GM11168 (cell line): ENCODE measurements at regions not wholly inside any gene's neighbourhood (a gene's known extent, or its start where the extent isn't known, plus 50 kb on each side); places are given as distances from the start of the nearest gene placed in this dataset.
"Not testable (repeated sequence)": the region's sequence is repeated elsewhere in the genome, so short reads cannot be mapped to it uniquely, and the experiment has no call there.

ENCODE experiments used
- in situ Hi-C: fragments of 300-500 bp; cut with MboI; formaldehyde crosslinking; loops from one replicate; pipeline ENCODE4 v1.12.0; 2022; ENCODE audit warnings: low sequenced_read_pairs; ENCODE audit not compliant: unreplicated experiment

DNA sequence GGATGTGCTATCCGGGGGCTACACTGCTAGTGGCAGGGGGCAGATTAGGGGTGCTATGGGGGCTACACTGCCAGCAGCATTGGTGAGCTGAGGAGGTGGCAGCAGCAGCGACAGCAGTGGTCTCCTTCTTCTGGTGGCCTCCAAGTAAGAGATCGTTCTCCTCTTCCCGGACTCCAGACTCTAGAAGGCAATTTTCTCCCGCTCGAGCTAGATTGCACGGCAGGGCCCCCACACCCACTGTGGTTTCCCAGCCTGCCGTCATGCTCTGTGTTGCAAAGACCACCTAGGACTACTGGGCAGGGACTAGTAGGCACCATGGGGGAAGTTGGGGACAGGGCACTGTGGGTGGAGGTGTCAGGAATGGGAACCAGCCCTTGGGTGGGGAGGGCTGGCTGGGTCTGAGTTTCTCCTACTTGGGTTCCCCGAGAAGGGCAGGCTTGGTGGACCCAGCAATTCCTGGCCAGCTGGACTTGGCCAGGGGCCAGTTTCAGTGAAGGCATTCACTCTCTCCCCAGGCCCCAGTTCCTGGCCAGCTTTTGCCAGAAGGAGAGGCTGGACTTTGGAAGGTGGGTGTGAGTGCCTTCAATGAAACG lies 203.4 kb upstream of the WSB1 start:
- in situ Hi-C loops: not testable (repeated sequence)

DNA sequence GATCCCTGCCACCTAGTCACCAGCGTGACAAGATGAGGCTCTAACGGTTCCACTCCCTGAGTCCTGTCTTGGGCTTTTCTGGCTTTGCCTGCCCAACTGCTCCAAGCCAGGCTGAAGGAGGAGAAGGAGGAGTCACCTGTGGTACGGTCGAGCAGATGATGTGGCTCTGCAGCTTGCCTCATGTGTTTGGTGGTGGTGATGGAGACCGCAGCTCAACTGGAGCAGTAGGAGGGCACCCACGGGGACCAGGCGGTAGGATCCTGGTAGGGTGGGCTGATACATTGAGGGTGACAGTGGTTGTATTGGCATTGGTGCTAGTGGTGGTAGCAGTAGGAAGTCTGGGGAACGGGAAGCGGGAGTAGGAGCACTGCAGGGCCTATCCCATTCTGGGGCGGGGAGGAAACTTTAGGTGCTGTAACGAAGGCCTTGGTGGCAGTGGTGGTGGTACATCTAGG lies 202.8 kb upstream of the WSB1 start:
- in situ Hi-C loops: no loop called here

DNA sequence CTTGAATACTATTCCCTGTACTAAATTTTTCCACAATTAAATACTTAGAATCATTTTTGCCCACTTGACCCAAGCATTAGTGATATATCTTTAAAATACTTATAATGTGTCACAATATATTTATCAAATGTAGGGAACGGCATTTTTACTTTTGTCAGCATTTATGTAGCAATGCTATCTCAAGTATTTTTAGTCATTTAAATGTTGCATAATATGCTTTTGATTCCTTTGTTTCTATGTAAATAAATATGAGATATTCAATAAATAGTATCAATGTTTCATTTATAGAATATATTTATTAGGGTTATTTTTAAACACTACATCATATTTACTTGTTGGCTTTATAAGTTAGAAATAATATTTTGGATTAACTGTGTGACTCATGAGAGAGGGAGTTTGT lies 199.7 kb upstream of the WSB1 start:
- in situ Hi-C loops: not testable (repeated sequence)

DNA sequence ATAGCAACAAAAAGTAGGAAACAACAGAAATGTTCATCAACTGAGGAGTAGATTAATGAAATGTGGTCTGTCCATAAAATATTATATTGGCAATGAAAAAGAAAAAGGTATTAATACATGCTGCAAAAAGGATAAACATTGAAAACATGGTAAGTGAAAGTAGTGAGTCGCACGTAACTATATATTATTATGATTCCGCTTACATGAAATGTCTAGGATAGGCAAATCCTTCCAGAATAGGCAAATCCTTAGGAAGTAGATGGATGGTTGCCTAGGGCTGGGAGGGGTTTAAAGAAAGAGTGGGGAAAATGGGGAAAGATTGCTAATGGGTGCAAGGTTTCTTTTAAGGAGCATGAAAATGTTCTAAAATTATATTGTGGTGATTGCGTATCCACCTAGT lies 198.1 kb upstream of the WSB1 start:
- in situ Hi-C loops: not testable (repeated sequence)

DNA sequence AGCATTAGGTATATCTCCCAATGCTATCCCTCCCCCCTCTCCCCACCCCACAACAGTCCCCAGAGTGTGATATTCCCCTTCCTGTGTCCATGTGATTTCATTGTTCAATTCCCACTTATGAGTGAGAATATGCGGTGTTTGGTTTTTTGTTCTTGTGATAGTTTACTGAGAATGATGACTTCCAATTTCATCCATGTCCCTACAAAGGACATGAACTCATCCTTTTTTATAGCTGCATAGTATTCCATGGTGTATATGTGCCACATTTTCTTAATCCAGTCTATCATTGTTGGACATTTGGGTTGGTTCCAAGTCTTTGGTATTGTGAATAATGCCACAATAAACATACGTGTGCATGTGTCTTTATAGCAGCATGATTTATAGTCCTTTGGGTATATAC lies 194.6 kb upstream of the WSB1 start:
- in situ Hi-C loops: not testable (repeated sequence)

DNA sequence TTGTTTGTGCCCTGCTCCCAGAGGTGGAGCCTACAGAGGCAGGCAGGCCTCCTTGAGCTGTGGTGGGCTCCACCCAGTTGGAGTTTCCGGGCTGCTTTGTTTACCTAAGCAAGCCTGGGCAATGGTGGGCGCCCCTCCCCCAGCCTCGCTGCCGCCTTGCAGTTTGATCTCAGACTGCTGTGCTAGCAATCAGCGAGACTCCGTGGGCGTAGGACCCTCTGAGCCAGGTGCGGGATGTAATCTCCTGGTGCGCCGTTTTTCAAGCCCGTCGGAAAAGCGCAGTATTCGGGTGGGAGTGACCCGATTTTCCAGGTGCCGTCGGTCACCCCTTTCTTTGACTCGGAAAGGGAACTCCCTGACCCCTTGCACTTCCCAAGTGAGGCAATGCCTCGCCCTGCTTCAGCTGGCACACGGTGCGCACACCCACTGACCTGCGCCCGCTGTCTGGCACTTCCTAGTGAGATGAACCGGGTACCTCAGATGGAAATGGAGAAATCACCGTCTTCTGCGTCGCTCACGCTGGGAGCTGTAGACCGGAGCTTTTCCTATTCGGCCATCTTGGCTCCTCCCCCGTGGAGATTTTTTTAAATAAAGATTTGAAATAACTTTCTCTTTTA lies 189.2 kb upstream of the WSB1 start:
- in situ Hi-C loops: not testable (repeated sequence)

DNA sequence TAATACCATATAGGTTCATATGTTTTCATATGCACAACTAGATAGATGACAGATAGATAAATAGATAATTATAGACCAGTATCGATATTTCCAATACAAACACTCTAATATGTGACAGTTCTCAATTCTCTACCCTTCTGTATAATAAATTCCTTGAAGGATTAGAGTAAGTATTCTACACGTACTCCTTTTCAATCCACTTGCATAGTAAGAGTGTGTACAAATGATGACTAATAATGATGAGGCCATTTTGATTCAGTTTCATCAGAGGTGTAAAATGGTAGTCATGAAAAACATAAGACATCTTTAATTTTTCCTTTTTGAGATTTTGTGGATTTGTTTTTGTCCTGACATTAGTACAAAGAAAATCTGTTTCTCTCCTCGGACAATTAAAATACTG lies 188.3 kb upstream of the WSB1 start:
- in situ Hi-C loops: no loop called here

DNA sequence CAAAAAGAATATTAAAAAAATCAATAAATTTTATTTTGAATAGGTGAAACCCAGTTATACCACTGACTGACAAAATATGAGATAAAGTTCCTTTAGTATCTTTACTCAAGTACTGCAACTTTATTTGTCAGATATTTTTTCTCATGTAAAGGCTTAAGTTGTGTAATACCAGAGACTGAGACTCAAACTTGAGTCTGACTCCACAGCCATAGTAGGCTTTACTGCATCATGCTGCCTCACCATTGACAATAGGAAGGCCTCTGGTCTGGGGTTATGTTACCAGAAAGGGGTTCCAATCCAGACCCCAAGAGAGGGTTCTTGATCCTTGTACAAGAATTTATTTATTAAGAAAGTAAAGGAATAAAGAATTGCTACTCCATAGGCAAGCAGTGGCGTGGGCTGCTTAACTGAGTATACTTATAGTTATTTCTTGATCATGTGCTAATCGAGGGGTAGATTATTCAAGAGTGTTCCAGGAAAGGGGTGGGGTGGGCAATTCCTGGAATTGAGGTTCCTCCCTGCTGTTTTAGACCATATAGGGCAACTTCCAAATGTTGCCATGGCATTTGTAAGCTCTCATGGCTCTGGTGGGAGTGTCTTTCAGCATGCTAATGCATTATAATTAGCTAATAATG lies 187.4 kb upstream of the WSB1 start:
- in situ Hi-C loops: no loop called here

DNA sequence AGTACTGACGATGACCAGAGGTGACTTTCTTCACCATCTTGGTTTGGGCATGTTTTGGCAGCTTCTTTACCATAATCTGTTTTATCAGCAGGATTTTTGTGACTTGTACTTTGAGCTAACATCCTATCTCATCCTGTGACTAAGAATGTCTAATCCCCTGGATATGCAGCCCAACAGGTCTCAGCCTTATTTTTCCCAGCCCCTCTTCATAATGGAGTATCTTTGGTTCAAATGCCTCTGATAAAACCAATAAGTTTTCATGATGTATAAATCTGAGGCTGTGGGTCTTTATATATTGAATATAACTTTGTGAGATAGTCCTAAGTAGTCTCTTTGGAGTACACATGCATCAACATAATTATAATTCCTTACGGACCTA lies 186.9 kb upstream of the WSB1 start:
- in situ Hi-C loops: no loop called here

DNA sequence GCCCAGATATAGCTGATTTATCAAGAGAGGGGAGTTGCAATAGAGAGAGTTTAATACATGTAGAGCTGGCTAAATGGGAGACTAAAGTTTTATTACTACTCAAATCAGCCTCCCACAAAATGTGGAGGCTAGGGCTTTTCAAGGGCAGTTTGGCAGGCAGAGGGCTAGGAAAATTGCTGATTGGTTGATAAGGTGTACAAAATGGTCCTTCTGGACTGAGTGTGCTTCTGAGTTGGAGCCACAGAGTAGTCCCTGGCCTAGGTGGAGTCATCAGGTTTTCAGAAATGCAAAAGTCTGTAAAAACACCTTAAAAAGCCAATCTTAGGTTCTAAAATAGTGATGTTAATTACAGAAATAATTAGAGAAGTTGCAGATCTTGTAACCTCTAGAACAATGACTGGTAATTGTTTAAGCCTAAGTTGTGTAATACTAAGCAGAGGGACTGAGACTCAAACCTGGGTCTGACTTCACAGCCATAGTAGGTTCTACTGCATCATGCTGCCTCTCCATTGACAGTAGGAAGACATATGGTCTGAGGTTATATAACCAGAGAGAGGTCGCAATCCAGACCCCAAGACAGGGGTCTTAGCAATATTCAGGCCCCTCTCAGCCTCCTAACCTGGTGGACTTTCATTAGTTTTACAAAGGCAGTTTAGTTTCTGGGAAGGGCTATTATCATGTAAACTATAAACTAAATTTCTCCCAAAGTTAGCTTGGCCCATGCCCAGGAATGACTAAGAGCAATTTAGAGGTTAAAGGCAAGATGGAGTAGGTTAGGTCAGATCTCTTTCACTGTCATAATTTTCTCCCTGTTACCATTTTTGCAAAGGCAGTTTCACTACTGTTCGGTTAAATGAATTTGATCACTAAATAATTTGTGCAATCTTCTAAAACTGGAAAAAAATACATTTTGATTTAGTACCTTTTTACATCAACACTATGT lies 186.3 kb upstream of the WSB1 start:
- in situ Hi-C loops: not testable (repeated sequence)

DNA sequence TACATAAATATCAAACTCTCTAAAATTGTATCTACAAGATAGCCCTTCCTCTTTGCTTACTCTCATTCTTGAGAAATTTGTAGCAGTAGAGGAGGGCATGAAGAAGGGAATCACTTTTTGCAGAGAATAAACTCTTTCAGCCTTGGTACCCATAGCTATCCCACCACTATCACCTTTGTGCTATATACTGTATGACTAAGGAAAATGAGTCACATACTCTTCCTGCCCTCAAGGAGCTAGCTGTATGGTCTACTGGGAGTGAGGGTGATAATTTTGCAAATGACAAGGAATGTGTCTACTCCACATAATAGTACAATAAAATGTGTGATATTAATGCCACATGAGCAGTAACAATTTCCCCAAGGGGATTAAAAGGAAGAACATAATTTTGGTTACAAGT lies 184.6 kb upstream of the WSB1 start:
- in situ Hi-C loops: no loop called here

DNA sequence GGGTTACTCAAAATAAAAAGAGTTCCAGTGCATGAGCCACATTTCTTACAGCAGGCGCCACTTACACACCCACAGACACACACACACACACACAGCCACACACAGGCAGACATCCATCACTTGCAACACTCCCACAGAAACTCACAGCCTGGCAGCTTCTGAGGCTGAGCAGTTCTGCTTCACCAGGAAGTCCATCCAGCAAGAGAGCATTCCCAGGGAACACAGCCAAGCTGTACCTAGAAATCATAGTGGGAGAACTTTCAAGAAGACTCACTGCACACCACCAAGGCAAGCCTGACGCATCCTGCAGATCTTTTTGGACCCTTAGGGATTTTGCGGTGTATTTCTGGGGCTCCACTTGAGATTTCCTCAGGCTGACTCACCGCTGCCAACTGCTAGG lies 140.9 kb upstream of the WSB1 start:
- in situ Hi-C loops: no loop called here

DNA sequence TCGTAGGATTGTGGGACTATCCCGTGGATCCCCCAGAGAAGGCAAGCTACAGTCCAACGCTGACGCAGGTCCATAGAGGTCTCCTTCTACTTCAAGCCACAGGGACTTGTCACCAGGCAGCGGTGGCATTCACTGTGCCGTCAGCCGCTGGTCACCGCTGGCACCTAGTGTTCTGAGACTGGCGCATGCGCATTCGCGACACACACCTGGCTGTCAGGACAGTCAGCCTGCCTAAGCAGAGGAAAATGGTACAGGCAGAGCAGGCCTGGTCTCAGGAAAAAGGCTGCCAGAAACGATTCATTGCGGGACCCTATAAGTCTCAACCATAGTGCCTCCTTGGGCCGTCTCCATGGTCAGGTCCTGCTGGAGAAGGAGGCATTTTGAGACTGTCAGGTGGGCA lies 138.0 kb upstream of the WSB1 start:
- in situ Hi-C loops: no loop called here

DNA sequence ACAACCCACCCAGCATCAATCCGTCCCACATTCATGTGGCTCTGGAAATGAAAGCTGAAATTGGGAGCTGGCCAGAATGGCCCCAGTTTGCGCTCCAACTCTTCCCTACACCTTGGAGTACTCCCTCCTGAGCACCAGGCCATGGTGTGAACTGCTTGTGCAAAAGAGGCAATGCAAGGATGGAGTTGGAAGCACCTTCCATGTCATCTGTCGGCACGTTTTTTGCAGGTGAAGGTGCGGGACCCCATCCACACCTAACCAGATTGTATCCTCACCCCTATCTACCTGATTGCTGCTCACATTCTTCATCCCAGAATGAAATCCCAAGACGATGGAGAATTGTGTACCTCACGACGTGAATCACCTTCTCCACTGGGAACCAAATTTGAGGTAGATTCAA lies 136.6 kb upstream of the WSB1 start:
- in situ Hi-C loops: no loop called here

DNA sequence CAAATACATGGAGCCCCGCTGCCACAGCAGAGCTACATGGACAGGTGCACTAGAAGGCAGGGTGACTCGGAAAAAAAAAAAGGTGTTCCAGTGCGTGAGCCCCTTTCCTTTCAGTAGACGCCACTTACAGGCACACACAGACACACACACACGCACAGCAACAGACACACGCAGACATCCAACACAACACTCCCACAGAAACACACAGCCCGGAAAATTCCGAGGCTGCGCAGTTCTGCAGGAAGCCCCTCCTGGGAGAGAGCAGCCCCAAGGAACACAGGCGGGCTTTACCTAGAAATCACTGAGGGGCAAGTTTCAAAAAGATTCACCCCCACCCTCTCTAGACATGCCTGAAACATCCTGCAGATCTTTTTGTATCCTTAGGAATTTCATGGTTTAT lies 136.0 kb upstream of the WSB1 start:
- in situ Hi-C loops: no loop called here

DNA sequence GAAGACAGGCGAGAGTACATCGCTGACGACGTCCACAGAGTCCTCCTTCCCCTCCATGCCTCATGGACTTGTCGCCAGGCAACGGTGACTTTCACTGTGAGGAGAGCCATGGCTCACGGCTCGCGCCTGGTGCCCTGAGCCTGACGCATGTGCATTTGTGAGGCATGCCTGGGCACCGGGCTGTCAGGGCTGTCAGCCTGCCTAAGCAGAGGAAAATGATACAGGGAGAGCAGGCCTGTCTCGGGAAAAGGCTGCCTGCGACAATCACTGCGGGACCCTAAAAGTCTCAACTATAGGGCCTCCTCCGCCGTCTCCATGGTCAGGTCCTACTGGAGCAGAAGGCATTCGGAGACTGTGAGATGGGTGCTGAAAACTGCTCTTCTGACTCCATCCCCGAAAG lies 135.5 kb upstream of the WSB1 start:
- in situ Hi-C loops: no loop called here

DNA sequence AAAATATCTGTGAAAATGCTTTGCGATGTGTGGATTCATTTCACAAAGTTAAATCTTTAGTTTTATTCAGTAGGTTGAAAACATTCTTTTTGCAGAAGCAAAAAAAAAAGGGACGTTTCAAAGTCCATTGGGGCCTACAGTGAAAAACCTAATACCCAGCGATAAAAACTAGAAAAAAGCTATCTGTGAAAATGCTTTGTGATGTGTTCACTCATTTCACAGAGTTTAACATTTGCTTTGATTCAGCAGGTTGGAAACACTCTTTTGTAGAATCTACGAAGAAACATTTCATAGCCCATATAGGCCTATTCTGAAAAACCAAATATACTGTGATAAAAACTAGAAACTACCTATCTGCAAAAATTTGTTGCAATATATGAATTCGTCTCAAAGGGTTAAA lies 113.6 kb upstream of the WSB1 start:
- in situ Hi-C loops: no loop called here

DNA sequence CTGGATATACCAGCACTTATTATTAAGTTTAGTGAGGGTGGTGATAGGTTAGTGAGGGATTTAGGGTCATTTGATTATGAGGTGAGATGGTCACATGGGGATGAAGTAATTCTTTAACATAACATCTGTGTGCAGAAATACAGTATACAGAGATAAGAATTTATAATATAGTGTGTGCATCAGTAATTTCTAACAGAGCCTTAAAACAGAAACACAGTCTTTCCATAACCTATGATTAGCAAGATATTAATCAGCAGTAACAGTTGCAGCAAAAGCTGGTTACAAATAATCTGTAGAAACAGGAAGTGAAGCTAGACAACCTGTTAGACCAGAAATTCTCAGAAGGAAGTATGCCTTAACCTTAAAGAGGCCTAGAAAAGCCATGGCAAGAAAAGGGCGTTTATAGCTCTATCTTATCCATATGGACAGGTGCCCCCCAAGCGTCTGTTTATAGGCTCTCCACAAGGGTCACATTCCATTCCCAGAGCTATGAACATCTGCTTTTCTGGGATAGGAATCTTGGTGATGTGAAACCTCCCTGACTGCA lies 112.5 kb upstream of the WSB1 start:
- in situ Hi-C loops: not testable (repeated sequence)

DNA sequence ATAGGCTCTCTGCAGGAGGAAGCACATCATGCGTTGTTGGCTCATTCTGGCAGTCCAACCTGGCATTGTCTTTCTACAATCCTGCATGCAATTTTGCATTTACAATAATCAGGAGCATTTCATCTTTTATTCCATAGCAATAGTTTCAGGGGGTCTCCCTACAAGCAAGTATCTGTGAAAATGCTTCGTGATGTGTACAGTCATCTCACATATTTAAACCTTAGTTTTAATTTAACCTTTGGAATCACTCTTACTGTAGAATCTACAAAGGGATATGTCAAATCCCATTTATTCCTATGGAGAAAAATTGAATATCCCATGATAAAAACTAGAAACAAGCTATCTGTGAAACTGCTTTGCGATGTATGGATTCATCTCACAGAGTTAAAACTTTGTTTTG lies 112.0 kb upstream of the WSB1 start:
- in situ Hi-C loops: no loop called here

DNA sequence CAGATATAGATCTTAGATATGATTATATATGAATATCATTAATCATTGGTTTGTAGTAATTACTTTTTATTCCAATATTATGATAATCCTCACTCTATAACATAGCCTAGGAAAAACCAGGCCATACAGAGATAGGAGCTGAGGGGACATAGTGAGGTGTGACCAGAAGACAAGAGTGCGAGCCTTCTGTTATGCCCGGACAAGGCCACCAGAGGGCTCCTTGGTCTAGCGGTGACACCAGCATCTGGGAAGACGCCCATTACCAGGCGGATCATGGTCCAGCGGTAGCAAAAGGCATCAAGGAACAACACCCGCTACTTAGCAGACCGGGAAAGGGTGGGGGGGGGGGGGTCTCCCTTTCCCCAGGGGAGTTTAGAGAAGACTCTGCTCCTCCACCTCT lies 96.4 kb upstream of the WSB1 start:
- in situ Hi-C loops: not testable (repeated sequence)

DNA sequence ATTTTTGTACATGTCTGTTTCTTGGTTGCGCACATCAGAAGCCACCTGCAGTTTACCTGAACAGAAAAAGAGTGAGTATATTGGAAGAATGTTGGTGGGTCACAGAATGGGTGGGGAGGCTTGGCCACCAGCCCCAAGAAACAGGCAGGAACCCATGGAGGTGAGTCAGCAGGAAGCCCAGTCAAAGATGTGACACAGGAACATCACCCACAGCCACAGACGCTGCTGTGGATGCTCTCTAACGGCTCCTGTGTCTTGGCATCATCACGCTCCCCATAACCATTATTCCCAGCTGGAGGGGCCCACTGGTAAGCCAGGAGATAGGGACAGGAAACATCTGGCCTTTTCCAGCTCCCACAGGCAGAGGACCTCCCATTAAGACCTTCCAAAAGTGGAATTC lies 94.0 kb upstream of the WSB1 start:
- in situ Hi-C loops: no loop called here
